ENCODE measurements at regions not wholly inside any gene's neighbourhood (a gene's known extent, or its start where the extent isn't known, plus 50 kb on each side); places are given as distances from the start of the nearest gene placed in this dataset.

- Histone ChIP-seq H3K4me3 (ENCODE audit: insufficient read depth, low read length) (no peak overlapping the region), H3K9me3 (ENCODE audit: low read depth, low read length) (no peaks in the 10 kb centered on the region), H3K27ac (ENCODE audit: low read depth, low read length) (no peak overlapping the region), H2AFZ (ENCODE audit: low read length) (no peak overlapping the region), H4K20me1 (ENCODE audit: insufficient read depth, low read length) (no peaks in the 10 kb centered on the region), H3K79me2 (ENCODE audit: insufficient read depth, low read length) (no peaks in the 10 kb centered on the region), H3K4me1 (ENCODE audit: insufficient read depth, low read length) (no peaks in the 10 kb centered on the region), H3K4me2 (ENCODE audit: insufficient read depth, low read length) (no peak overlapping the region), H3K36me3 (ENCODE audit: insufficient read depth, low read length) (no peaks in the 10 kb centered on the region), H3K27me3 (ENCODE audit: insufficient read depth, low read length) (no peaks in the 10 kb centered on the region)
- DNase-seq (ENCODE audit: insufficient read length, low spot score, missing footprints), result no peak
- TF ChIP-seq CTCF (IDR thresholded peaks at IDR 0.05; ENCODE audit: extremely low read depth, low read depth, low read length), result no peak
Measured at GRCh38 chr15:38961931-38962330, 397.3 kb upstream of the RASGRP1 start.

GRCh38 chr15:38972831-38973230, 408.2 kb upstream of the RASGRP1 start:
- H3K27me3 ChIP-seq (ENCODE audit: insufficient read depth, low read length), result no peaks in the 10 kb centered on the region
- no peaks in the 10 kb centered on the region for H3K79me2 ChIP-seq (ENCODE audit: insufficient read depth, low read length)
- H4K20me1 ChIP-seq (ENCODE audit: insufficient read depth, low read length), result no peaks in the 10 kb centered on the region
- H3K9me3 ChIP-seq (ENCODE audit: low read depth, low read length), result no peaks in the 10 kb centered on the region
- H3K4me2 ChIP-seq (ENCODE audit: insufficient read depth, low read length), result no peak overlapping the region
- no peaks in the 10 kb centered on the region for H3K36me3 ChIP-seq (ENCODE audit: insufficient read depth, low read length)
- no peak overlapping the region for H2AFZ ChIP-seq (ENCODE audit: low read length)
- no peaks in the 10 kb centered on the region for H3K4me1 ChIP-seq (ENCODE audit: insufficient read depth, low read length)
- TF ChIP-seq CTCF (IDR thresholded peaks at IDR 0.05; ENCODE audit: extremely low read depth, low read depth, low read length), result no peak
- H3K4me3 ChIP-seq (ENCODE audit: insufficient read depth, low read length), result no peak overlapping the region
- no peak for DNase-seq (ENCODE audit: insufficient read length, low spot score, missing footprints)
- H3K27ac ChIP-seq (ENCODE audit: low read depth, low read length), result no peak overlapping the region

- no peak overlapping the region for H2AFZ ChIP-seq (ENCODE audit: low read length)
- no peaks in the 10 kb centered on the region for H3K9me3 ChIP-seq (ENCODE audit: low read depth, low read length)
- no peak overlapping the region for H3K27ac ChIP-seq (ENCODE audit: low read depth, low read length)
Measured at GRCh38 chr15:38975282-38975990, 410.8 kb upstream of the RASGRP1 start.

More at GRCh38 chr15:38975282-38975990, 410.8 kb upstream of the RASGRP1 start:
- Histone ChIP-seq H3K4me2 (ENCODE audit: insufficient read depth, low read length) (no peak overlapping the region), H3K36me3 (ENCODE audit: insufficient read depth, low read length) (no peaks in the 10 kb centered on the region), H3K4me3 (ENCODE audit: insufficient read depth, low read length) (no peak overlapping the region), H3K4me1 (ENCODE audit: insufficient read depth, low read length) (no peaks in the 10 kb centered on the region), H4K20me1 (ENCODE audit: insufficient read depth, low read length) (no peaks in the 10 kb centered on the region), H3K79me2 (ENCODE audit: insufficient read depth, low read length) (no peaks in the 10 kb centered on the region), H3K27me3 (ENCODE audit: insufficient read depth, low read length) (no peaks in the 10 kb centered on the region)
- no peak for DNase-seq (ENCODE audit: insufficient read length, low spot score, missing footprints)
- TF ChIP-seq CTCF (IDR thresholded peaks at IDR 0.05; ENCODE audit: extremely low read depth, low read depth, low read length), result no peak

Data from osteoblast (primary cell).